ENCODE measurements at regions not wholly inside any gene's neighbourhood (a gene's known extent, or its start where the extent isn't known, plus 50 kb on each side); places are given as distances from the start of the nearest gene placed in this dataset.
"Not testable (repeated sequence)": the region's sequence is repeated elsewhere in the genome, so short reads cannot be mapped to it uniquely, and the experiment has no call there.

DNA sequence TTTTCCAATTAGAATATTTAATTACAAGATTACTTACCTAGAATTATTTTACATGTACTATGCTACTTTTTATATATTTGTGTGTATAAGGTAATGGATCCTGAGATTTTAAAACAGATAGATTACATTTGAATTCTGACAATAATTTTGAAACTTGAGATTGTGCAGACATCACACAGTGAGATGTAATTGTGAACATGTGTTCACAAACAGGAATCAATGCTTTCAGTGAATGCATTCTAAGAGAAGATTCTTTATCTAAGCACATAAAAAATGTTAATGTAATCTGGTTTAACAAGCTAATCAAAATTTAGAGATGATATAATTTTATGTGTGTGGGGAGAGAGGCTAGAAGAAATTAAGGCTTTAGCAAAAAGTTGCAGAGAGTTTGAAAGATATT lies 1925.5 kb downstream of the ARAP2 start:
- DNase-seq: no peak

DNA sequence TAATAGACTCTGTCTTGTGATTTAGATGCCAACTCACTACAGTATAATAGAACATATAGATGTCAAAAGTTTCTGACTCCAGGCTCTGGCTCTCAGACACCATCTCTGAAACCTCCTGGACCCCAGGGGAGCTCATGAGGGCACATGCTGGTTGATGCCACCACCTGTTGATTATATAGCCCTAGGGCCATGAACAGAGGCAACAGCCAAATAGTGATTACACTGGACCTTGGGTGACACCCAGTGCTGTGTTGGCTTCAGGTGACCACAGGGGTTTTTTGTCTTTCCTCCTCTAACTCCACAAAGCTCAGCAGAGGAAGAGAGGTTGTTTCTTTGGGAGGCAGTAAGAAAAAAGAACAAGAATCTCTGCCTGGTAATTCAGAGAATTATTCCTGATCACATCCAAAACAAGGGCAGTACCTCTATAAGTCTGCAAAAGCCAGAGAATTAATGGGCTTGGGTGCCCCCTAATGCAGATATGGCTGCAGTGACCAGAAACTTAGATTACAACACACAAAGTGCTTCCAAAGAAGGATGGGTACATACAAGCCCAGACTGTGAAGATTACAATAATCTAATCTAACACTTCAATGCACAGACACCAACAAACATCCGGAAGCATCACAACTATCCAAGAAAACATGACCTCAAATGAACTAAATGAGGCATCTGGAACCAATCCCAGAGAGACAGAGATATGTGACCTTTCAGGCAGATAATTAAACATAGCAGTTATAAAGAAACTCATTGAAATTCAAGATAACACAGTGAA lies 1920.6 kb downstream of the ARAP2 start:
- no peak for DNase-seq

DNA sequence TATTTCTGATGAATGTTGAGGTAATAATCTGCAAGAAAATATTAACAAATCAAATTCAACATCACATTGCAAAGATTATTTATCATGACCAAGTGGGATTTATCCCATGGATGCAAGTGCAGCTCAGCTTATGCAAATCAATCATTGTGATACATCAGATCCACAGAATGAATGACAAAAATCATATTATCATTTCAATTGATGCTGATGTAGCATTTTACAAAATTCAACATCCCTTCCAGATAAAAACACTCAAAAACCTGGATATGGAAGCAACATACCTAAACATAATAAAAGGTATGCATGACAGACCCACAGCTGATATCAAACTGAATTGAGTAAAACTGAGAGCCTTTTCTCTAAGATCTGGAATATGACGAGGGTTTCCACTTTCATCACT lies 1915.4 kb downstream of the ARAP2 start:
- no peak for DNase-seq

DNA sequence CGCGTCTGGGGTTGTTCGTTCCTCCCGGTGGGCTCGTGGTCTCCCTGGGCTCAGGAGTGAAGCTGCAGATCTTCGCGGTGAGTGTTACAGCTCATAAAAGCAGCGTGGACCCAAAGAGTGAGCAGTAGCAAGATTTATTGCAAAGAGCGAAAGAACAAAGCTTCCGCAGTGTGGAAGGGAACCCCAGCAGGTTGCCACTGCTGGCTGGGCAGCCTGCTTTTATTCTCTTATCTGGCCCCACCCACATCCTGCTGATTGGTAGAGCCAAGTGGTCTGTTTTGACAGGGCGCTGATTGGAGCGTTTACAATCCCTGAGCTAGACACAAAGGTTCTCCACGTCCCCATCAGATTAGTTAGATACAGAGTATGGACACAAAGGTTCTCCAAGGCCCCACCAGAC lies 1909.2 kb downstream of the ARAP2 start:
- not testable (repeated sequence) for DNase-seq

DNA sequence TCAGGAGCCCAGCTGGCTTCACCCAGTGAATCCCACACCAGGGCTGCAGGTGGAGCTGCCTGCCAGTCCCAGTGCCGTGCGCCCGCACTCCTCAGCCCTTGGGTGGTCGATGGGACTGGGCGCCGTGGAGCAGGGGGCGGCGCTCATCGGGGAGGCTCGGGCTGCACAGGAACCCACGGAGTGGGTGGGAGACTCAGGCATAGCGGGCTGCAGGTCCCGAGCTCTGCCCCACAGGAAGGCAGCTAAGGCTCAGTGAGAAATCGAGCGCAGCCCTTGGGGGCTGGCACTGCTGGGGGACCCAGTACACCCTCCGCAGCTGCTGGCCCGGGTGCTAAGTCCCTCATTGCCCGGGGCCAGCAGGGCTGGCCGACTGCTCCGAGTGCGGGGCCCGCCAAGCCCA lies 1908.8 kb downstream of the ARAP2 start:
- DNase-seq: not testable (repeated sequence)

DNA sequence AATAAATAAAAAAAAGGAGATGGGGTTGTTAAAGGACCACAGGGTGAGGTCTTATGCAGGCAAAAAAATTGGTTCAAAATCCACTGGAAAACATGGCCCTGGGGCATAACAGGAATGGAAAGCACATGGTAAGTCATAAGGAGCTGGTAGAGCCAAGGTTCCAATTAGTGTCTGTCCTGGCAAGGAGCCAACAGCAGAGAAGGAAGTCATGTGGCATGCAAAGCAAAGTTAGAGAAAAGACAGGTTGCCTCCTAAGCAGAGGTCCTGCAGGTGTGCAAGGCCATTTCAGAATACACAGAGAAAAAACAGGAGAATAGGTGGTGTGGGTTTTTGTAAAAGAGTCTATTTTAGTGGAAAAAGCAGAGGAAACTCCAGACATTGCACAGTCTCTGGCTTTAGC lies 1881.7 kb downstream of the ARAP2 start:
- no peak for DNase-seq

DNA sequence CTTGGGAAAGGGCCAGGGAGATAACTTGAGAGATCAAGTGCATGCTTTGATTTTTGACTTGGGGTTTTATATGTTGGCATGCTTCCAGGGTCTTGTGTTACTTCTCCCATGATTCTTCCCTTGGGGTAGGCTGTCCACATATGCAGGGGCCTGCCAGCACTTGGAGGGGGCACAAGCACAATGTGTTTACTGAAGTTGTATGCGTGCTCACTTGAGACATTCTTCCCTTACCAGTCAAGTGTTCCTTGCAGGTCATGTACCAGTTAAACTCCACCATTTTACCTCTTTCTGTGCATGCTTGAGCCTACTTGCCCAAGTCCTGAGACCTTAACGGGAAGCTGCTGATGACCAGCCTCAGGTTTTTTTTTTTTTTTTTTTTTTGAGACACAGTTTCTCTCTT lies 1880.5 kb downstream of the ARAP2 start:
- no peak for DNase-seq

DNA sequence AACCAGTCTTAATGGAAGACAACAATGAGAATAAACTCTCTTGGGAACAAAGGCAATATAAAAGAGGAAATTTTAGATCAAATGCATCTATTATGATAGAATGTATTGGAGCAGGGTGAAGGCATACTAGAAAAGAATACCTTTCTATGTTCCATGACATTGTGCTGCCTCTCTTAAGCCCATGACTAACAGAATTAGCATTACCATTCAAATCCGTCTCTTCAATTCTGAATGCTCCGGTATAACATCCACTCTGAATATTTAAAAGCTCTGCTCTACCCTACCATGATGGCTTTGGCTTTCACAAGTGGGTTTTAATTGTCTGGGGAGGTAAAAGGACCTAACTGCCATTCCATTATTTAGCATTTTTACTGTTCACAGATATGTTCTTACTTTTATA lies 1878.4 kb downstream of the ARAP2 start:
- DNase-seq: no peak

DNA sequence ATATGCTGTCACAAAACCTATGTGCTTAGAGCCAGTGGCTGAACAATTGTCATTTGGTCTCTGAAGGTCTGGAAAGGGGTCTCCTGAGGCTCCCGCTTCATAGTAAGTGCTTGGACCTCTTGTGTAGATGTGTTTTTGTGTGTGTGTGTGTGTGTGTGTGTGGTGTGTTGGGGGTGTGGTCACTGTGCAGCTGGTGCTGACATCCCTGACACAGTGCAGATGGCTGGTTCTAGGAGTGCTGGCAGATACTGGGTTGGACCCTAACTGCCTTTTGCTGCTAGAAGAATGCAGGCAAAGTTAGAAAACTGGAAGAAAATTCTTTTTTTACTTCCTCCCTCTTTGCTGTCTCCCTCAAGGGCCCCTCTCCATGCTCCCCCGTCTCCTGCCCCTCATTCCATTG lies 1872.6 kb downstream of the ARAP2 start:
- DNase-seq: no peak

GRCh38 chr4:34372815-34373214 lies 1871.5 kb downstream of the ARAP2 start:
- DNase-seq: no peak

DNA sequence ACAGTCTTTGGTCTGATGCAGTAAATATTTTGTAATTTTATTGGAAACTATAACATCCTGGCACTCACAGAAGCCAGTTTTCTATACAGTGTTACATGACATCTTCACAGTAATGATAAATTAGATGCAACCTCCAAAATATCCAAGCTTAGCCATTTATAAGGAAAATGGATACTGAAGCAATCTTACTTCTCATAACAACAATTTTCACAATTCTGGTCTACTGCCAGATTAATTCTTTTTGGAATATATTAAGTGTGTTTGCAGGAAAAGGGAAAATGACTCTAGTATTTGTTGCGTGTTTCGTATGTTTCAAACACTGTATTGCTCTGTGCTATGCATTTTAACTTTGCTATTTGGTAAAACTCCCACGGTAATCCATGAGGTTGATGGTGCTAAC lies 1870.9 kb downstream of the ARAP2 start:
- DNase-seq: no peak

- no peak for DNase-seq
Observed at GRCh38 chr4:34412233-34412632, 1832.1 kb downstream of the ARAP2 start.

GRCh38 chr4:34412911-34413310 lies 1831.4 kb downstream of the ARAP2 start:
- no peak for DNase-seq

DNA sequence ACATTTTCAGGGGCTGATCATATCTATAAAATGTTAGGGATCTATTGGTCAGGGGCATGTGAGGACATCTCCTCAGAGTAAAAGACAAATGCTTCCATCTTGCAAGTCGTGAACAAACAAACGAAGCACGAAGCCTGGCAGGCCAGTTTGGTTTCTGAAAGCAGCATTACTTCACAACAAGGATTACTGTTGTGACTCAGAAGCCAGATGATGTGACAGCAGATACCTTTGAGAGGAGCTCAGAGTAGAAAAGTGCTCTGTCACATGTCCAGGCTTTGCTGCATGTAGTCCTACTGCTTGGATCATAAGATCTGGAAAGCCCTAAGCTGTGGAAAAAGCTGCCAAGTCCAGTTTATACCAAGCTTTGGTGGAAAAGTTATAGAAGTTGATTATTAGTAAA lies 1827.2 kb downstream of the ARAP2 start:
- DNase-seq: no peak

DNA sequence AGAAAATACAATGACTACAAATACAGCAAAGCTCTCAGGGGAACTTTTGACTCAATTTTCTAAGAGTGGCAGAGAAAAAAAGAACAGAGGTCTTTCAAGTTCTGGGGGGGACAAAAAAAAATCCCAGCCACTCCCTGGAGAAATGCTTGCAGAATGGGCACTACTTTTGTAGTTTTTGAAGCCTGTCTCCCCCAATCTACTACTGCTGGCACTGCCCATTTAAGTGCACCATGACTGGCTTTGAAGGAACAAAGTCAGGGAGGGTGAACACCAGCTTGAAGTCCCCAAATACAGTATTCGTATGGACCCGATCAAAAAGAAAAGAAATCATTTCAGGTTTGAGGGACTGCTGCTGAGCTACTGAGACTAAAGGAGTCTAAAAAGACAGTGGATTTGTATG lies 1824.4 kb downstream of the ARAP2 start:
- no peak for DNase-seq

DNA sequence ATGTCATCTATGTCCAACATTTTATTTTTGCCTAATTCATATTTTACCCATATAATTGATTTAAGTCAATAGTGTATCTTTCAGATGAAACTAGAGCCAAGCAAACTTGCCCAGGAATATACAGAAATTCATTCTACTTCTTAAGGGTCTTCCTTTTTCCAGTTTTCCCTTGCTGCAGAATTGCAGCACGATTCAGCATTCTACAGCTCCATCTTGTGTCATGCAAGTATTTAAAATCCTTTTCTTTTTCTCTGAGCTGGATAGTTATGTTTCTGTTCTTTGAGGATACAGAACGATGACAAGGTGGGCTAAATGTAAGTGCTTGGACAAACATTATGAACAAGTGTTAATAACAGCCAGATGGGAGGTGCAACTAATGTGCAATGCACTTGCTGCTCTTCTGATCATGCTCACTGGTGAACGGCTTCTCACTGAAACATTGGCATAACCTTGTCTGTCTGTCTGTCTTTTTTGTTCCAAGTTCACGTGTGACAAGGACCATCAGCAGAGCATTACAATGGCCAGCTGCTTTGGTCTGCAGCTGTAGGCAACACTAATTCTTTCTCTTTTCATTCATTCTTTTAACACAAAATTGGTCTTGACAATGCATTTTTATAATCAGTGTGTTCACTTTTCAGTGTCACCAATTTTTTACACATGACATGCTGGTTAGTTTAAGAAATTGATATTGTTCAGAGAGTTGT lies 1821.7 kb downstream of the ARAP2 start:
- DNase-seq: no peak

DNA sequence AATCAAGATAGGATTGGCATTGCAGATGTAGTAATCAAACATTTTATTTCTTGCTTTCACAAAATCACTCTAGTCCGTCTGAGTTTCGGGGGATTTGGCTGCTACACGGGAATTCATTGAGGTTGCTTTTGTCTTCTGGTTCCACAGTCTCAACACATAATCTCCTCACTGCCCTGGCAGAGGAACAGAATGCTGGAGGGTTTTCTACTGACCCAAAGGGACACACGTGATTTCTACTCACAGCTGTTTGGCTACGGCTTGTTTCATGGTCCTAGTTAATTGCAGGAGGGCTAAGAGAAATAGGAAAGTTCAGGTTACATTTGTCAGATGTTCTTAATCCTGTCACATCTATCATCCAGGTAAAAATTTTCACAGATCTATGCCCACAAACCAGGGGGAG lies 1811.6 kb downstream of the ARAP2 start:
- no peak for DNase-seq

DNA sequence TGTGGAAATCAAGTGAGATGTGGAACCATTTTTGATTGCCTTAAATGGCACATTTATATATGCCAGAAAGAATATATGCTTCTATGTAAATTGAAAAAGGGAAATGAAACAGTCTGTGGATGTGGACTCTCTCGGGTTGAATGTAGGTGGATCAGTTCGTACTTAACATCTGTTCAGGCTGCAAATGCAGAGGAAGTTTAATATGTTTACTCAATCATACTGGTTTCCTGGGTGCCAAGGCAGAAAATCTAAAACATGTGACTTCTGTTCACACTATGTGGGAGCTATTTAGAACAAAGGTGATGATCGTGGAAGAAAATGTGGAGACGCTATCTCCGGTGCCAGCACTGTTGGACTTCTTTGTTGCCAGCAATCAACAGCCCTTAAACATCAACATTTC lies 1809.9 kb downstream of the ARAP2 start:
- DNase-seq: not testable (repeated sequence)

DNA sequence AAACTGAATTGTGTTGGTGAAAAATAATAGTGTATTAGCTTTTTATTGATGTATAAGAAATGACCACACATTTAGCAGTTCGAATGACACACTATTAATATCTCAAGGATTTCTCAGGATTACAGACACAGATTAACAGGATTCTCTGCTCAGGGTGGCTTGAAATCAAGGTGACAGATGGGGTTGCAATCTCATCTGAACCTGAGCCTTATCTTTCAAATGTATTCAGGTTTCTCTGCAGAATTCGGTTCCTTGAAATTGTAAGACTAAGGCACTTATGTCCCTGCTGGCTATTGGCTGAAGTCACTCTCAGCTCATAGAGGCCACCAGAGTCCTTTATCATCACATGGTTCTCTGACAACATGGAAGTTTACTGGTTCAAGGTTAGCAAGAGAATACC lies 1780.1 kb downstream of the ARAP2 start:
- DNase-seq: no peak

DNA sequence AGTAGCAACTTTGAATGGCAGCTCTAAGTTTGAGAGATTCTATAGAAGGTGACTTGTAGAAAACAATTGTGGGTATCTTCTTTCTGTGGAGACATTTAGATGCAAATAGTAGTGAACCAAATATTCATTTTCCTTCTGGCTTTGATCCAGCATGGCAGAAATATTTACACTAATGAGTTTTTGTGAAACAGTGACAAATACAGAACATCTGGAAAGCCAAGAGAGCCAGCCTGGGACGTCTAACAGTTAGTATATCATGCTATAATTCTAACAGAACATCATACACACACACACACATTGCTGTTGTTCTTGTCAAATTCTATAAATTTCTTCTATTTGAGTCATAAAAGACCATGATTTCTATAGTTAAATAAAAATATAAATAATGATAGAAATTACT lies 1777.9 kb downstream of the ARAP2 start:
- DNase-seq: no peak

DNA sequence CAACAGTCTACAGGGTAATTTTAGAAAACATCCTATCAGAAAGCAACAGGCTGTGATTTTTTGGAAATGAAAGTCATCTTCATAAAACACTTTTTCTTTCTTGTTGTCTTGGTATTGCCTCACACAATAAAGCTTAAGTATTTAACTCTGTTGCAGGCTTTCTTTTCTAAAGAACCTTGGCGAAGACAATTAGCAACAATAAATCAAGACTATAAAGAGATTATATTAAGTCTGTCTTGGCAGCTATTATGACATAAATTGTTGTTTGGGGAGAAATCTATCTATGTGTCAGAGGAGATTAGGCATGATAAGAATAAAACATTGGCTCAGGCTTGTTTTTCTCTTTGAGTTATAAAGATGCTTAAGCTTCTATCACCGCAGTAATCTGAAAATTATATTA lies 1774.8 kb downstream of the ARAP2 start:
- no peak for DNase-seq

DNA sequence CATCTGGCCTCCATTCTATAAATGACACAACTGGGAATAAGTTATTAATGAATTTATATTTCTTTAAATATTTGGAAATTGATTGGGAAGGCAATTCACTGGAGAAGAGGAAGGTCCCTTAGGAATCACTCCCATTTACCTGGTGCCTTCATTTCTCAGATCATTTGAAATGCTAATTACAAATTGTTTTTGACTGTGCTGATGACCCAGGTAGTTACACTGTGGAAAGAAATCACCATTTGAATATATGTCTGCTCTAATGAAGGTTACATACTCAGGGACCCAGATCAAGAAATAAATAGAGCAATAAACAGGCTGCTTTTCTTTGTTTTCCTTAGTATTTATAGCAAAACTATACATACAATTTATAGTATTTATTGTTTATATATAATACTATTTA lies 1759.1 kb downstream of the ARAP2 start:
- no peak for DNase-seq

DNA sequence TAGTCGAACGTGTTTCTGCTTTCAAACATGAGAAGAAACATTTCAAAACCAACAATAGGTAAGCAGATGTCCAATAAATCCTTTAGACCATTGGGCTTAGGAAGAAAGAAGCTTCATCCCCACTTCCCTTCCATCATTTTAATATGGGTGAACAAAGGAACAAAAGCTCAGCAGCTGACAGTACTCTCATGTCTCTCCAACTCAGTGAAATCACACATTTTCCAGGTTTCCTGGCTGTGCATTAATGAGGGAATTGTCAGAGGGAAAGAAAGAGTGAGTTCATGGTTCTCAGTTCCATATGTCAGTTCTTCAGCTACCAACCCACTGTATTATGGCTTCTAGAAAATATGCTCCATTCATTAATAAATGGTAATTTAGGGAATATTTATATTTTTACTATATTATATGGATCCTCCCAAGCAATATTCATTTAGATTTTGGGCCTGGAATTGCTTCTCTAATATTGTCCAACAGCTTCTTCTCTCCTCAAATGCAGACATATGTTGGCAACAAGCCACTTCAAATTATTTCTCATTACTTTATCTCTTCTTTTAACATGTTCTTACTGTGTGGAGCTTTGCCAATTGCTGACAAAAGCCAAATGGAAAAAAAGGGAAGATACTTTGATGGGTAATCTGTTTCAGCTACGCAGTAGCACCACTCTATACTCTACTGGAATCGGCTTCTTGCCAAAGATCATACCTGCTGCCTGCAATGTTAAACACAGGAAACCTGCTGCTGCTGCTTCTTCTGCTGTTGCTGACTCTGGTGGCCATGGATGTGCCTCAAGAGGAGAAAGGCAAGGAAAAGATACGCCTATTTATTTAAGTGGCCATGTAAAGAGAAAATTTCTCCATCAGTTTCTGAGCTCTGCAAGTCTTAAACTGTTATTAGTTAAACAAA lies 1757.6 kb downstream of the ARAP2 start:
- no peak for DNase-seq

- no peak for DNase-seq
Observed at GRCh38 chr4:34492414-34492813, 1751.9 kb downstream of the ARAP2 start.
